GM12891 (cell line): ENCODE measurements at regions not wholly inside any gene's neighbourhood (a gene's known extent, or its start where the extent isn't known, plus 50 kb on each side); places are given as distances from the start of the nearest gene placed in this dataset.

Experiments
- POLR2A ChIP-seq: IDR thresholded peaks from 2 replicates; pipeline ENCODE4 v1.6.1; 2011; ENCODE audit warnings: low read depth, low read length, control low read depth
- POLR2AphosphoS5 ChIP-seq: IDR thresholded peaks from 2 replicates; pipeline ENCODE4 v1.6.1; 2011; ENCODE audit warnings: low read depth, low read length, control low read depth
- POU2F2 ChIP-seq: IDR thresholded peaks from 2 replicates; pipeline ENCODE4 v1.6.1; 2011; ENCODE audit warnings: low read depth, mild to moderate bottlenecking, control low read depth, low read length, moderate library complexity
- SPI1 ChIP-seq: IDR thresholded peaks from 2 replicates; pipeline ENCODE4 v1.6.1; 2011; ENCODE audit warnings: low read depth, low read length, control low read depth

GRCh38 chr7:116423499-116423898 is 76.0 kb upstream of the CAV2 start:
- TF ChIP-seq POLR2A, result no peak
- TF ChIP-seq POLR2AphosphoS5, result no peak
- no peak for TF ChIP-seq POU2F2
- no peak for TF ChIP-seq SPI1
